Activated CD4-positive, alpha-beta T cell treated with anti-CD3 and anti-CD28 coated beads, Interleukin-2, amount 10 ng/mL, durations not matched to agents 7 days and 5 days (primary cell): ENCODE measurements at regions not wholly inside any gene's neighbourhood (a gene's known extent, or its start where the extent isn't known, plus 50 kb on each side); places are given as distances from the start of the nearest gene placed in this dataset.

Experiments
- CTCF ChIA-PET: fragments of 350-600 bp; sonication (Branson Sonifier 250); formaldehyde crosslinking; loops from one replicate; lab custom pipeline; 2021; ENCODE audit warnings: antibody characterized with exemption; lab: Charles Lee
- POLR2A ChIA-PET: fragments of 350-600 bp; sonication (Branson Sonifier 250); formaldehyde crosslinking; loops from one replicate; lab custom pipeline; 2021; ENCODE audit warnings: antibody characterized with exemption; lab: Charles Lee
- DNase-seq: peaks from one replicate; pipeline ENCODE4 v3.0.0-alpha.2; 2020
- H3K27ac Mint-ChIP-seq: one replicate; pipeline ENCODE4 v1.8.0; 2021; ENCODE audit warnings: mild to moderate bottlenecking, moderate library complexity, mixed read lengths
- H3K27me3 Mint-ChIP-seq: one replicate; pipeline ENCODE4 v1.8.0; 2021; ENCODE audit warnings: mixed read lengths
- H3K36me3 Mint-ChIP-seq: one replicate; pipeline ENCODE4 v1.8.0; 2021; ENCODE audit warnings: low read depth, mixed read lengths
- H3K4me1 Mint-ChIP-seq: one replicate; pipeline ENCODE4 v1.8.0; 2021; ENCODE audit warnings: mixed read lengths
- H3K4me3 Mint-ChIP-seq: one replicate; pipeline ENCODE4 v1.8.0; 2021; ENCODE audit warnings: mild to moderate bottlenecking, moderate library complexity, mixed read lengths
- H3K9me3 Mint-ChIP-seq: one replicate; pipeline ENCODE4 v1.8.0; 2021; ENCODE audit warnings: mixed read lengths

DNA sequence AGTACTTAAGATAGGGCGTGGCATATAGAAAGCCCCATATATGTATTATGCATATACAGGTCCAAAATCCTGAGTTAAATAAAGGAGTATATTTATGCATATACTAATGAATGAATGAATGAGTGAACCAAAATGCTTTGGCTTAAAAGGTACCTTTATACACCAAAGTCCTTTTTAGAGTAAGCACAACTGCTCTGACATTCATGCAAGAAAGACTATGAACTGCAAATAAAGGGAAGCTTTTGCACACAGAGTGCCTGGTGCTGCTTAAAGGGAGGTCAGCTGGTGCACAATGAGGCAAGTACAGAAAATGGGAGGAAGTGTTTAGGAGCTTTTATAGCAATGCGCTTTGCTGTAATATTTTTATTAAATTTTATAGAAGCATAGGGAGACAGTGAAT is 214.0 kb downstream of the KLF13 start:
- H3K27ac Mint-ChIP-seq, result no peak overlapping the region
- no peaks in the 10 kb centered on the region for H3K36me3 Mint-ChIP-seq
- H3K4me3 Mint-ChIP-seq, result no peak overlapping the region
- POLR2A ChIA-PET, result no interaction called here
- peaks cover 54% of the 10 kb centered on the region for H3K27me3 Mint-ChIP-seq
- DNase-seq, result no peak
- CTCF ChIA-PET, result no interaction called here
- H3K4me1 Mint-ChIP-seq, result no peaks in the 10 kb centered on the region
- H3K9me3 Mint-ChIP-seq, result no peaks in the 10 kb centered on the region

DNA sequence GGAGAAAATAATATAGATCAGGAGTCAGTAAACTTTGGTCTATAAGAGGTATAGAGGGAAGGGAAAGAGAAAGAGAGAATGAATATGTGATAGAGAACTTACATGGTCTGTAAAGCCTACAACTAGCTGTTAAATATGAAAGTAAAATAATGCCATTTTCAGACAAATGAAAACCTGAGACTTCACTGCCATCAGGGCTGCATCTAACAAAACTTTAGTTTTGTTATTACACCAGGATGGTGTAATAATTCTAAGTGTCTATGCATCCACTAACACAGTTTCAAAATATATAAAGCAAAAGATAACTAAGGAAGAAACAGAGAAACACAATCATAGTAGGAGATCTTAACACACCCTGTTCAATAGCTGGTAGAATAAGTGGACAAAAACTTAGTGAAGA is 217.7 kb downstream of the KLF13 start:
- H3K27me3 Mint-ChIP-seq, result peaks cover 52% of the 10 kb centered on the region
- no peak overlapping the region for H3K27ac Mint-ChIP-seq
- no peaks in the 10 kb centered on the region for H3K9me3 Mint-ChIP-seq
- no peak overlapping the region for H3K4me3 Mint-ChIP-seq
- DNase-seq, result no peak
- CTCF ChIA-PET, result no interaction called here
- POLR2A ChIA-PET, result no interaction called here
- H3K4me1 Mint-ChIP-seq, result no peaks in the 10 kb centered on the region
- no peaks in the 10 kb centered on the region for H3K36me3 Mint-ChIP-seq

DNA sequence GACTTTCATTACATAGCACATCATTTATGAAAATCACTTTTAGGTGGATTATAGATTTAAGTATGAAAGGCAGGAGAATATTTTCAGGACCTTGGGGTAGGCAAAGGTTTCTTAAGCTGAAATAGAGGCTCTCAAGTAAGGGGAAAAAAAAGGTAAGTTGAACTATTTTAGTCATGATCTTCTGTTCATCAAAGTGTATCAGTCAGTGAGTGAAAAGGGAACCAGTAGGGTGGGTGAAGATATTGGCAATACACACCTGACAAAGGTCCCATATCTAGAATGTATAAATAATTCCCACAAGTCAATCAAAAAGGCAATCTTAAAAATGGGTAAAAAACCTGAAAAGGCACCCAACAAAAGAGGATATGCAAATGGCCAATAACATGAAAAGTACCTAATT is 218.6 kb downstream of the KLF13 start:
- no peaks in the 10 kb centered on the region for H3K9me3 Mint-ChIP-seq
- H3K36me3 Mint-ChIP-seq, result no peaks in the 10 kb centered on the region
- no peak overlapping the region for H3K4me3 Mint-ChIP-seq
- no peak for DNase-seq
- no peaks in the 10 kb centered on the region for H3K4me1 Mint-ChIP-seq
- POLR2A ChIA-PET, result no interaction called here
- CTCF ChIA-PET, result no interaction called here
- H3K27me3 Mint-ChIP-seq, result peaks cover 44% of the 10 kb centered on the region
- no peak overlapping the region for H3K27ac Mint-ChIP-seq

DNA sequence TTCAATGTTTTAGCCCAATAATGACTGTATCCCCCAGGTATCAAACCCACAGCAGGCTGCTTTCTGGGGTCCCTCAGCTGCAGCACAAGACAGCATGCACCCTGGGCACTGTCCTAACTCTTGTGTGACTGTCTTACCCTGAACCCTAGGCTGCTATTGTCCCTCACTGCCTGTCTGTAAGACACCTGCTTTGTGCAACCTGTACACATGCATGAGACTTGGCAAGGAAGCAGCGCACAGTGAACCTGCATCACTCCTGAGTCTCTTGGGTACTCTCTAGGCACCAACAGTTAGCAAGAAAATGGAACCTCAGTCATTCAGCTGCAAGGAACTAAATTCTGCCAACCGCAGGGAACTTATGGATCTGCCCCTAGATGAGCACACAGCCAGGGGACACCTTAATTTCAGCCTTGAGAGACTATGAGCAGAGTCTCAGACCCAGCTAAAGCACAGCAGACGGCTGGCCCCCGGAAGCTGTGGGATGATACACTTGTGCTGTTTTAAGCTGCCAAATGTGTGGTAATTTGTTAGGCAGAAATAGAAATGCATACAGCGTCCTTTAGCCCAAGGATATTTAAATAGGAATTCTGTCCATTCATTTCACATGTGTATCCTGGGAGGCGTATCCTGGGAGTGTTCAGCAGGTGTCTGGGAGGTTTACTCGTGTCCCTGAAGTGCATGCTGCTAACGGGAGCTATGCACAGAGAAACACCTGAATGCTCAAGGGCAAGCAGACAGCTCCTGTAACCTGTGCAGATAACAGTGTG is 223.8 kb downstream of the KLF13 start:
- ChIA-PET CTCF (interaction anchor here (0.6 to 1.0 kb wide), 2 partner anchors 379 to 421 kb away, joined by 3 read pairs; no protein-coding TSS in a partner anchor), POLR2A (no interaction called here)
- Mint-ChIP-seq H3K27me3 (peaks cover 10% of the 10 kb centered on the region), H3K27ac (no peak overlapping the region), H3K36me3 (no peaks in the 10 kb centered on the region), H3K4me1 (no peaks in the 10 kb centered on the region), H3K9me3 (no peaks in the 10 kb centered on the region), H3K4me3 (no peak overlapping the region)
- no peak for DNase-seq

DNA sequence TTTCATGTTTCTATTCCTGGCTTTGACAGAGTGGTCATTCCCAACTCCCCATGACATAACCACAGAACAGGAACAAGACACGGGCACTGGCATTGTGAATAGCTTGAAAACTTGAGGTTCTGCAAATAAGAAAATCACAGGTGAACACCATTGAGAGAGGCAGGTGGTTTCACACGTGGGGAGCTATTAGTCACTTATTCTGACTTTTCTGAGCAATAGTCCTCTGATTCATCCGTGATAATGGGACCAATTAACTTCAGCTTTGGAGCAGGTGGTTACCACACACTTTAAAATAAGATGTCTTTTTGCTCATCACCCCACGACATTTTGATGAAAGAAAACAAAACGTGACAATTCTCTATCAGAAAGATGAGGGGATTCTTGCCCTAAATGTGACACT is 224.7 kb downstream of the KLF13 start:
- H3K36me3 Mint-ChIP-seq, result no peaks in the 10 kb centered on the region
- H3K27me3 Mint-ChIP-seq, result peaks cover 4% of the 10 kb centered on the region
- DNase-seq, result no peak
- no peak overlapping the region for H3K27ac Mint-ChIP-seq
- H3K4me1 Mint-ChIP-seq, result no peaks in the 10 kb centered on the region
- no peaks in the 10 kb centered on the region for H3K9me3 Mint-ChIP-seq
- CTCF ChIA-PET, result no interaction called here
- no peak overlapping the region for H3K4me3 Mint-ChIP-seq
- POLR2A ChIA-PET, result no interaction called here

DNA sequence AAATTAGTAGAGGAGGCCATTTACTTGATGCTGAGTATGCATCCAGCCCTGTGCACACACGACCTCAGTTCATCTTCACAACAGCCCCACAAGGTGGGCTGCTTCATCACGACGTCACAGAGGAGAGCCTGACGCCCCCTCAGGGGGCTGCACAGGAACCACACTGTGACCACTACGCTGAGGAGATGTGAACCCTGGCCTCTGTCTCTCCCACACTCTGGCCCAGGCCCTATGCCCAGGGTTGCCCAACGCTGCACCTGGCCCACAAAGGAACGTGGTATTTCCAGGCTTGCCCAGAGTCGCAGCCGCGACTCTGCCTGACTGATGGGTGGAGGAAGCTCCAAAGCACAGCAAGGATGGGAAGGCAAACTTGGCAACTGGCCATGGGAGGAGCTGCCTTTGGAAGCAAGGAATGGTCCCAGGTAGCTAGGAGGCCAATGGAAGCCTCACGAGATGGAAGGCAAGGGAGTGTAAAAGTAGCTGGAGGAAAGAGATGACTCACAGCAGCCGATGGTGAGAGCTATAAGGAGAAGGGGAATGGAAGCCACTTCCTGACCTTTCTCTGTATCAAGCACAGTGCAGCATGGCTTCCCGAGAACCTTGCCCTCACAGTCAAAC is 226.0 kb downstream of the KLF13 start:
- H3K4me3 Mint-ChIP-seq, result no peak overlapping the region
- ChIA-PET CTCF (no interaction called here), POLR2A (no interaction called here)
- H3K36me3 Mint-ChIP-seq, result no peaks in the 10 kb centered on the region
- DNase-seq, result no peak
- H3K27ac Mint-ChIP-seq, result no peak overlapping the region
- no peaks in the 10 kb centered on the region for H3K4me1 Mint-ChIP-seq
- no peaks in the 10 kb centered on the region for H3K9me3 Mint-ChIP-seq
- H3K27me3 Mint-ChIP-seq, result no peaks in the 10 kb centered on the region

DNA sequence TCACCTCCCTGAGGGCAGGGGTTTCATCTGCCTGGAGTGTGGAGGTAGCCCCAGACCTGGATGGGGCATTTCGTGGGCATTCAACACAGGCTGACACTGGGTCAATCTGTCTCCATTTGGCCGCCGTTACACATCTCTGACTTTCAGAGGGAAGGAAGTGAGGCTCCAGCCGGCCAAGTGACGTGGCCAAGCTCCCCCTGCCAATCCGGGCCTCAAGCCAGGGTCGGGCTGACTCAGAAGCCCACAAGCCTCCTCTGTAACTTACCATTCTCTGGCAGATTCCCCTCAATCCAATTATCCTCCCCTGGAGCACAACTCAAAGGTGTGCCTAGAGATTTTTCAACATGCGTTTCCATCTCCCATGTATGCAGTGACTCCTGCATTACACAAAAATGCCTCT is 227.6 kb downstream of the KLF13 start:
- H3K36me3 Mint-ChIP-seq, result no peaks in the 10 kb centered on the region
- H3K27ac Mint-ChIP-seq, result no peak overlapping the region
- POLR2A ChIA-PET, result no interaction called here
- CTCF ChIA-PET, result no interaction called here
- H3K27me3 Mint-ChIP-seq, result no peaks in the 10 kb centered on the region
- no peaks in the 10 kb centered on the region for H3K9me3 Mint-ChIP-seq
- no peak for DNase-seq
- no peaks in the 10 kb centered on the region for H3K4me1 Mint-ChIP-seq
- H3K4me3 Mint-ChIP-seq, result no peak overlapping the region

DNA sequence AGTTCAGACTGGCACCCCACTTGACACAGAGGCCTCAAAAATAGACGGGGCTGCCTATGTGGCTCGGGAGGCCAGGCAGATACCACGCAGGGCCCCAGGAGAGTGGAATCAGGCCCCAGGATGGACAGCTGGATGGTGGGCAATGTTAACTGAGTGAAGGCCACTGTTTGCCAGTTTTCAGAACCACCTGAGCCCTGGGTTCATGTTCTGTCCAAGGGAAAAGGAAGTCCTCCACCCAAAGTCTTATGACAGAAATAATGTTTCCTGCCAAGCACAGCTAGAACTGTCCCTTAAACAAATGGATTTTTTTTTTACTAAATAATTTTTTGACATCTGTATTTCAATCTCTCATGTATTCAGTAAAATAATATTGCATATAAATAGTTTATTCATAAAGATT is 228.4 kb downstream of the KLF13 start:
- H3K36me3 Mint-ChIP-seq, result no peaks in the 10 kb centered on the region
- no peak for DNase-seq
- H3K27me3 Mint-ChIP-seq, result no peaks in the 10 kb centered on the region
- ChIA-PET CTCF (interaction anchor here (0.9 kb wide), 1 partner anchor 440 kb away, joined by 4 read pairs; no protein-coding TSS in a partner anchor), POLR2A (no interaction called here)
- no peak overlapping the region for H3K27ac Mint-ChIP-seq
- no peaks in the 10 kb centered on the region for H3K4me1 Mint-ChIP-seq
- H3K9me3 Mint-ChIP-seq, result no peaks in the 10 kb centered on the region
- no peak overlapping the region for H3K4me3 Mint-ChIP-seq

DNA sequence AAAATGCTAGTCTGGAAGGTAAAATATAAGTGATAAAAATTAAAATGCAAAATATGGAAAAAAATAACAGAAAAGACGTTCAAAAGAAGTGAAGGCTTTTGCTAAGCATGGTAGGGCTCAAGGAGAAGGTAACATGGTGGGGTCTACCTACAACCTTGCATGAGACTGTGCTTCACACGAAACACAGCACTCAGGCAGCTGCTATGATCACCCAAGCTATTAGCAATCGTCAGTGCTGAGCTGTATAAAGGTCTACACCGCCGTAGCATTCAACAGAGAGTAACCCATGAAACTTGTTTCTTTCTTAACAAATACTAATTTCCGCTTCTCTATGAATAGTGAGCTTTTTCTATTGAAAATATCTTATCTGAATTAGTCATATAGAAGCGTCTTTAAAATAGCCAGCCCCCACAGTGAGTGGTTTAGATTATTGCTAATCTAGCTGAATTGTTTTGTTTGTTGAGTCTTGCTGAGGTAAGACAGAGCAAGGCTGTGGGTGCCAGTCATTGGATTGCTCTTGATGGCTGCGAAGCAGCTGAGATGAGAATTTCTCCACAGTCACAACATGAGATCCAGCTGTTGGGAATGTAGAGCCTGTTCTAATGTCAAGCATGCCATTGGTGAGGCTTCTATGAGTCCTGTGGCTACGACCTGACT is 230.0 kb downstream of the KLF13 start:
- ChIA-PET POLR2A (no interaction called here), CTCF (interaction anchor here (0.9 kb wide), 1 partner anchor 10 kb away, joined by 3 read pairs; no protein-coding TSS in a partner anchor)
- Mint-ChIP-seq H3K9me3 (no peaks in the 10 kb centered on the region), H3K27ac (no peak overlapping the region), H3K27me3 (no peaks in the 10 kb centered on the region), H3K4me3 (no peak overlapping the region), H3K4me1 (no peaks in the 10 kb centered on the region), H3K36me3 (no peaks in the 10 kb centered on the region)
- no peak for DNase-seq

DNA sequence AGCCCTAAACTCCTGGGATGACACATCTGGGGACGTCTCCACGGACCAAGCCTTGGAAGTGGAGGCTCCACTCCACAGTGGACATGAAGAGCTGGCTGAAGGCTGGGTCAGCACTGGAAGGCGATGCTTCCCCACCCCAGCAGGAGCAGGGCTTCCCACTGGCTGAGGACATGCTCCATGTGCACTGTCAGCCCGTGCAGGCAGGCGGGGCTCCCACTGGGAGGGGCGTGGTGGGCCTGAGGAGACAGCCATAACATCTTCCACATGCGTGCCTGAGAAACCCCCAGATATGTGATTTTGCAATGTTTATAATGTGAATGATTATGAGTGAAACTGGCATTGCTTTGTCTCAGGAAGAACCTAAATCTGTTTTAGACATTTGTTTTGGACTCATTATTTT is 231.3 kb downstream of the KLF13 start:
- CTCF ChIA-PET, result no interaction called here
- Mint-ChIP-seq H3K4me1 (no peaks in the 10 kb centered on the region), H3K27ac (no peak overlapping the region), H3K4me3 (no peak overlapping the region), H3K27me3 (no peaks in the 10 kb centered on the region), H3K36me3 (no peaks in the 10 kb centered on the region), H3K9me3 (no peaks in the 10 kb centered on the region)
- POLR2A ChIA-PET, result no interaction called here
- DNase-seq, result no peak

DNA sequence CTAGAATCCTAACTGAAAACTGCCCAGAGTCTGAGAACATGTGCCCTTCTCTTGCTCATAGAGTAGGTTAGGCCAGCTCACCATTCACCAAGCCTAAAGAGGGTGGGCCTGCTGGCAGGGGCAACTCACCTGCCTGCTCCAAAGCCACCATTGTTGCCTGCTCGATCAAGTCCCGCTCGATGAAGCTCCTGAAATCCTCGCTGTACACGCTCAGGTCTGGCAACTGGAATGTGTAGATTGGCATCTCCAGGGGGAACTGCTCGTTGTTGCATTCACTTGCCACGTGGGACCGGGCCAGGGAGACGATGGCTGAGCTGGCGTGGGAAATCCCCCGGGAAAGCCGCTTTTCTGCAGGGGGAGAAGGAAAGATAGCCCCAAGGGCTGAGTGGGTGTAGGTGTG is 232.2 kb downstream of the KLF13 start:
- H3K36me3 Mint-ChIP-seq, result no peaks in the 10 kb centered on the region
- no peak overlapping the region for H3K27ac Mint-ChIP-seq
- H3K4me3 Mint-ChIP-seq, result no peak overlapping the region
- H3K27me3 Mint-ChIP-seq, result no peaks in the 10 kb centered on the region
- no peaks in the 10 kb centered on the region for H3K4me1 Mint-ChIP-seq
- H3K9me3 Mint-ChIP-seq, result no peaks in the 10 kb centered on the region
- POLR2A ChIA-PET, result no interaction called here
- DNase-seq, result no peak
- CTCF ChIA-PET, result no interaction called here

DNA sequence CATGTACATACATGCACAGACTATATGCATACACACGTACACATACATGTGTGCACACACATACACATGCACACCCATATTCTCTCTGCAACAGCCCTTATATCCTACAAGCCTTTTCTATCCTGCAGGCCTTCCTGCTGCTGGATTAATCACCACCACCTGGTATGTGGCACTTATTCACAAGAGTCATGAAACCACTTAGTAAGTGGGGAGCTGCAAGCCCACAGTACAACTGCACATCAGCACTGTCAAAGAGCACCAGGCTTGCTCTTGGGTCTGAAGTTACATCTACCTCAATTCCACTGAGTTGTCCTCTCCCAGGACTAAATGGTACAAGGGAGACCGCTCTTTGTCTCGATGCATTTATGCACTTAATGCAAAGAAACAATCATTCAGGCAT is 233.2 kb downstream of the KLF13 start:
- ChIA-PET POLR2A (no interaction called here), CTCF (no interaction called here)
- no peaks in the 10 kb centered on the region for H3K27me3 Mint-ChIP-seq
- DNase-seq, result no peak
- H3K4me1 Mint-ChIP-seq, result no peaks in the 10 kb centered on the region
- no peaks in the 10 kb centered on the region for H3K36me3 Mint-ChIP-seq
- H3K27ac Mint-ChIP-seq, result no peak overlapping the region
- H3K4me3 Mint-ChIP-seq, result no peak overlapping the region
- no peaks in the 10 kb centered on the region for H3K9me3 Mint-ChIP-seq

DNA sequence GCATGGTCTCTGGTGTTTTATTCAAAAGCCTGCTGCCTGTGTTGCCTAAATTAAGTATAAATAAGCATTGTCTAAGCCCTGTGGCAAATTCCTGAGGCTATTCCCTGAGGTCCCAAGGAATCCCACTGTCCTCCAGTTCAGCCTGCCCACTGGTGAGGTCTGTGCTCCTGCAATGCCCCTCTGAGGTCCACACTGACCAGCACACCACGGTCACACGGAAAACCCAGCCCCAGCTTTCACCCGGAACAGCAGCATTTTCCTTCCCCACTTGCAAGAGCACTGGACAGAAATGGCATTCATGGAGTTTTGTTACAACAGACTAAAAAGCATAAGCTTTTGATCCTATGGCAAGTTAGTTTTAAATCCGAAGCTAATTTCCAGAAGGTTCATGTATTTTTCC is 234.0 kb downstream of the KLF13 start:
- H3K9me3 Mint-ChIP-seq, result no peaks in the 10 kb centered on the region
- H3K27ac Mint-ChIP-seq, result no peak overlapping the region
- no peaks in the 10 kb centered on the region for H3K36me3 Mint-ChIP-seq
- ChIA-PET POLR2A (no interaction called here), CTCF (no interaction called here)
- H3K27me3 Mint-ChIP-seq, result no peaks in the 10 kb centered on the region
- H3K4me1 Mint-ChIP-seq, result no peaks in the 10 kb centered on the region
- no peak for DNase-seq
- no peak overlapping the region for H3K4me3 Mint-ChIP-seq
